H1 (cell line): ENCODE measurements at regions not wholly inside any gene's neighbourhood (a gene's known extent, or its start where the extent isn't known, plus 50 kb on each side); places are given as distances from the start of the nearest gene placed in this dataset.

Source experiments
- POLR2AphosphoS5 ChIP-seq: IDR thresholded peaks from 2 replicates; pipeline ENCODE4 v1.6.1; 2011; ENCODE audit warnings: low read depth, low read length
- RNF2 ChIP-seq: fragments of 200-900, 300-1000 bp; sonication (generic); IDR thresholded peaks from 2 replicates; pipeline ENCODE4 v1.7.1; 2016; ENCODE audit warnings: borderline replicate concordance, low read depth, mild to moderate bottlenecking, antibody characterized with exemption, low read length; ENCODE audit not compliant: poor library complexity, severe bottlenecking; ENCODE audit errors: missing control alignments
- SIRT6 ChIP-seq: IDR thresholded peaks from one replicate; pipeline ENCODE4 v1.7.1; 2012; ENCODE audit warnings: low read length, inconsistent platforms

DNA sequence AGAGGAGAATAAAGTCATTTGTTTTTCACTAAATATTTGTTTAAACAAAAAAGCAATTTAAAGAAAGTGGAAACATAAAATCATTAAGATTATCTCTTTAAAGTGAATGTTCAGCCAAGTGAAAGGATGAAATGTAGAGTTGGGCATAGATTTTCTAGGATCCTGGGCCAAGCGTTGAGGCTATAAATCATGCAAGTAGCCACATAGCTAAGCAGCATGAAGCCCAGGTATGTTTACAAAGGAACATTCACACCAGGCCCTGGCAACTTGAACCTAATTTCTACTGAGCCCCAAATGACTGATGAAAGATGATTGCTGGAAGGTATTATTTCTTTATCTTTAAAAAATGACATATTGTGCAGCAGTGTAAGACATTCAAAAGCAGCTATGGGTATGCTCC lies 461.8 kb downstream of the MAT2B start (continued):
- TF ChIP-seq RNF2 (no peak), POLR2AphosphoS5 (no peak), SIRT6 (no peak)
